ENCODE measurements at regions not wholly inside any gene's neighbourhood (a gene's known extent, or its start where the extent isn't known, plus 50 kb on each side); places are given as distances from the start of the nearest gene placed in this dataset.

- TF ChIP-seq SIN3A (IDR thresholded peaks at IDR 0.05; ENCODE audit: borderline replicate concordance, insufficient read depth, low read length) (no peak), POLR2AphosphoS5 (IDR thresholded peaks at IDR 0.05; ENCODE audit: low read depth, low read length) (no peak), REST (IDR thresholded peaks at IDR 0.05; ENCODE audit: insufficient read depth in 1 of 2, low read depth in 2 of 2, low read length in 2 of 2) (no peak), FOXP2 (optimal IDR thresholded peaks at IDR 0.05; ENCODE audit: borderline replicate concordance, extremely low read depth, extremely low read length, insufficient read depth) (no peak), TAF1 (IDR thresholded peaks at IDR 0.05; ENCODE audit: borderline replicate concordance, insufficient read depth, low read length) (no peak)
These were observed 387.2 kb downstream of the SOX11 start for GRCh38 chr2:6079405-6079804.

GRCh38 chr2:6080932-6081753 is 389.0 kb downstream of the SOX11 start:
- no peak for TF ChIP-seq REST (IDR thresholded peaks at IDR 0.05; ENCODE audit: insufficient read depth in 1 of 2, low read depth in 2 of 2, low read length in 2 of 2)
- TF ChIP-seq POLR2AphosphoS5 (IDR thresholded peaks at IDR 0.05; ENCODE audit: low read depth, low read length): no peak

- TF ChIP-seq FOXP2 (optimal IDR thresholded peaks at IDR 0.05; ENCODE audit: borderline replicate concordance, extremely low read depth, extremely low read length, insufficient read depth): no peak
- TF ChIP-seq SIN3A (IDR thresholded peaks at IDR 0.05; ENCODE audit: borderline replicate concordance, insufficient read depth, low read length): no peak
- no peak for TF ChIP-seq REST (IDR thresholded peaks at IDR 0.05; ENCODE audit: insufficient read depth in 1 of 2, low read depth in 2 of 2, low read length in 2 of 2)
- no peak for TF ChIP-seq TAF1 (IDR thresholded peaks at IDR 0.05; ENCODE audit: borderline replicate concordance, insufficient read depth, low read length)
- TF ChIP-seq POLR2AphosphoS5 (IDR thresholded peaks at IDR 0.05; ENCODE audit: low read depth, low read length): no peak
These were observed 389.9 kb downstream of the SOX11 start for GRCh38 chr2:6081955-6082624.

- TF ChIP-seq FOXP2 (optimal IDR thresholded peaks at IDR 0.05; ENCODE audit: borderline replicate concordance, extremely low read depth, extremely low read length, insufficient read depth): no peak
- TF ChIP-seq SIN3A (IDR thresholded peaks at IDR 0.05; ENCODE audit: borderline replicate concordance, insufficient read depth, low read length): no peak
- no peak for TF ChIP-seq POLR2AphosphoS5 (IDR thresholded peaks at IDR 0.05; ENCODE audit: low read depth, low read length)
- no peak for TF ChIP-seq TAF1 (IDR thresholded peaks at IDR 0.05; ENCODE audit: borderline replicate concordance, insufficient read depth, low read length)
- TF ChIP-seq REST (IDR thresholded peaks at IDR 0.05; ENCODE audit: insufficient read depth in 1 of 2, low read depth in 2 of 2, low read length in 2 of 2): no peak
These were observed 390.4 kb downstream of the SOX11 start for GRCh38 chr2:6082625-6083018.

Measured in PFSK-1 (cell line).